ENCODE measurements at regions not wholly inside any gene's neighbourhood (a gene's known extent, or its start where the extent isn't known, plus 50 kb on each side); places are given as distances from the start of the nearest gene placed in this dataset.

GRCh38 chr12:46946137-46946536 is 120.3 kb upstream of the SLC38A4 start:
- no peak overlapping the region for H3K4me3 ChIP-seq (replicated peaks in 1 of 2; ENCODE audit: low read depth in 1 of 2, low read length in 2 of 2)
- no peak overlapping the region for H3K4me2 ChIP-seq (ENCODE audit: low read length)
- H4K20me1 ChIP-seq (ENCODE audit: insufficient read depth): no peaks in the 10 kb centered on the region
- H3K36me3 ChIP-seq (ENCODE audit: control insufficient read depth in 1 of 2, insufficient read depth in 2 of 2, low read length in 2 of 2): no peaks in the 10 kb centered on the region
- no peaks in the 10 kb centered on the region for H3K79me2 ChIP-seq (ENCODE audit: insufficient read depth, low read length)
- ATAC-seq: no peak
- no peaks in the 10 kb centered on the region for H3K9me3 ChIP-seq (ENCODE audit: control insufficient read depth in 1 of 2, insufficient read depth in 1 of 2, low read depth in 1 of 2, low read length in 2 of 2)
- H3K27ac ChIP-seq (ENCODE audit: low read depth, low read length): no peak overlapping the region
- no peaks in the 10 kb centered on the region for H3K9me2 ChIP-seq (ENCODE audit: insufficient read depth)
- H2AFZ ChIP-seq (ENCODE audit: low read depth, low read length, poor library complexity, severe bottlenecking): no peak overlapping the region
- ChIA-PET CTCF (no interaction called here), RAD21 (ENCODE audit: low non-redundant PET in 1 of 2, low total read pairs in 2 of 2, uncharacterized antibody in 2 of 2, unreplicated experiment in 2 of 2) (no interaction called here), POLR2A (no interaction called here)
- H3K9ac ChIP-seq (ENCODE audit: low read length): no peak overlapping the region
- no TSS peak for BruUV-seq (replicated peaks)
- peaks cover 0 to 13% of the 10 kb centered on the region in 2 experiments; a peak in 2 of 4 replicates for H3K4me1 ChIP-seq (ENCODE audit: control insufficient read depth in 1 of 2, insufficient read depth in 2 of 2, low read length in 2 of 2)
- intact Hi-C loops (cut with micrococcal nuclease): no loop called here
- H3K27me3 ChIP-seq (ENCODE audit: insufficient read depth, low read length): no peaks in the 10 kb centered on the region
- no peak for DNase-seq (ENCODE audit: low read depth, low spot score)
- no peak for TF ChIP-seq MAX (IDR thresholded peaks at IDR 0.05)
- TF ChIP-seq ZFX (IDR thresholded peaks at IDR 0.05): no peak

- Histone ChIP-seq H3K27ac (ENCODE audit: low read depth, low read length) (no peak overlapping the region), H3K36me3 (ENCODE audit: control insufficient read depth in 1 of 2, insufficient read depth in 2 of 2, low read length in 2 of 2) (no peaks in the 10 kb centered on the region), H3K9me3 (ENCODE audit: control insufficient read depth in 1 of 2, insufficient read depth in 1 of 2, low read depth in 1 of 2, low read length in 2 of 2) (no peaks in the 10 kb centered on the region), H3K4me1 (ENCODE audit: control insufficient read depth in 1 of 2, insufficient read depth in 2 of 2, low read length in 2 of 2) (peaks cover 0 to 3% of the 10 kb centered on the region in 2 experiments; a peak in 2 of 4 replicates), H3K4me3 (replicated peaks in 1 of 2; ENCODE audit: low read depth in 1 of 2, low read length in 2 of 2) (no peak overlapping the region), H2AFZ (ENCODE audit: low read depth, low read length, poor library complexity, severe bottlenecking) (no peak overlapping the region), H3K9ac (ENCODE audit: low read length) (no peak overlapping the region), H3K4me2 (ENCODE audit: low read length) (no peak overlapping the region), H3K79me2 (ENCODE audit: insufficient read depth, low read length) (no peaks in the 10 kb centered on the region), H4K20me1 (ENCODE audit: insufficient read depth) (no peaks in the 10 kb centered on the region), H3K27me3 (ENCODE audit: insufficient read depth, low read length) (no peaks in the 10 kb centered on the region), H3K9me2 (ENCODE audit: insufficient read depth) (no peaks in the 10 kb centered on the region)
- no peak for DNase-seq (ENCODE audit: low read depth, low spot score)
- ChIA-PET CTCF (no interaction called here), RAD21 (ENCODE audit: low non-redundant PET in 1 of 2, low total read pairs in 2 of 2, uncharacterized antibody in 2 of 2, unreplicated experiment in 2 of 2) (no interaction called here), POLR2A (no interaction called here)
- ATAC-seq: no peak
- no TSS peak for BruUV-seq (replicated peaks)
- intact Hi-C loops (cut with micrococcal nuclease): no loop called here
- TF ChIP-seq CTCF (IDR thresholded peaks at IDR 0.05 in 2 of 3, conservative IDR thresholded peaks at IDR 0.05 in 1 of 3; ENCODE audit: borderline replicate concordance in 1 of 3, insufficient read depth in 1 of 3, low read depth in 2 of 3, low read length in 2 of 3): no peak
- no peak for TF ChIP-seq POLR2AphosphoS5 (IDR thresholded peaks at IDR 0.05; ENCODE audit: low read depth, low read length)
- no peak for TF ChIP-seq REST (IDR thresholded peaks at IDR 0.05; ENCODE audit: low read depth)
- TF ChIP-seq SRF (IDR thresholded peaks at IDR 0.05; ENCODE audit: low read depth): no peak
- no peak for TF ChIP-seq ATF3 (IDR thresholded peaks at IDR 0.05)
- TF ChIP-seq ZBTB33 (IDR thresholded peaks at IDR 0.05; ENCODE audit: extremely low read depth, insufficient replicate concordance, low read length): no peak
- no peak for TF ChIP-seq MAX (IDR thresholded peaks at IDR 0.05)
- TF ChIP-seq FOSL1 (IDR thresholded peaks at IDR 0.05; ENCODE audit: low read depth): no peak
- no peak for TF ChIP-seq ZFX (IDR thresholded peaks at IDR 0.05)
- TF ChIP-seq CBX3 (IDR thresholded peaks at IDR 0.05; ENCODE audit: low read depth): no peak
- no peak for TF ChIP-seq CEBPB (IDR thresholded peaks at IDR 0.05; ENCODE audit: low read depth)
These were observed 123.2 kb upstream of the SLC38A4 start for GRCh38 chr12:46948936-46949545.
